ENCODE measurements at regions not wholly inside any gene's neighbourhood (a gene's known extent, or its start where the extent isn't known, plus 50 kb on each side); places are given as distances from the start of the nearest gene placed in this dataset.

GRCh38 chr14:97095269-97095668 lies 298.1 kb downstream of the VRK1 start:
- no peak overlapping the region for H3K4me3 ChIP-seq (ENCODE audit: control insufficient read depth, low read depth, low read length)
- no peak for TF ChIP-seq CTCF (IDR thresholded peaks at IDR 0.05; ENCODE audit: control insufficient read depth, insufficient read depth, low read depth, low read length, missing control alignments)
- no peak for DNase-seq (ENCODE audit: low read depth)

- no peak for TF ChIP-seq CTCF (IDR thresholded peaks at IDR 0.05; ENCODE audit: control insufficient read depth, insufficient read depth, low read depth, low read length, missing control alignments)
- H3K4me3 ChIP-seq (ENCODE audit: control insufficient read depth, low read depth, low read length), result no peak overlapping the region
- no peak for DNase-seq (ENCODE audit: low read depth)
Observed at GRCh38 chr14:97097296-97097695, 300.1 kb downstream of the VRK1 start.

DNA sequence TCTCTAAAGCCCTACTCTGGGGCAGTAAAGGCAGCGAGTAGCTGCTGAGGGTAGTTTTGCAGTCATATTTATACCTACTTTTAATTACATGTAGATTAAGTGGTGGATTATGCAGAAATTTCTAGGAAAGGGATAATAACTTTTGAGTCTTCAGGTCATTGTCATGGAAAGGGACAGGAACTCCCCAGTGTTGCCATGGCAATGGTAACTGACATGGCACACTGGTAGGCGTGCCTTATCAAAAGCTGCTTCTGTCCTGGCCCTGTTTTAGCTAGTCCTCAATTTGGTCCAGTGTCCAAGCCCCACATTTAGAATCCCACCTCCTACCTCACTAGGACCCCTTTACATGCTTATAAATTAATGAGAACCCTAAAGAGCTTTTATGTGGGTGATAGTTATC lies 303.1 kb downstream of the VRK1 start:
- no peak for TF ChIP-seq CTCF (IDR thresholded peaks at IDR 0.05; ENCODE audit: control insufficient read depth, insufficient read depth, low read depth, low read length, missing control alignments)
- H3K4me3 ChIP-seq (ENCODE audit: control insufficient read depth, low read depth, low read length), result no peak overlapping the region
- DNase-seq (ENCODE audit: low read depth), result no peak

GRCh38 chr14:97101561-97101960 lies 304.4 kb downstream of the VRK1 start:
- no peak overlapping the region for H3K4me3 ChIP-seq (ENCODE audit: control insufficient read depth, low read depth, low read length)
- no peak for DNase-seq (ENCODE audit: low read depth)
- TF ChIP-seq CTCF (IDR thresholded peaks at IDR 0.05; ENCODE audit: control insufficient read depth, insufficient read depth, low read depth, low read length, missing control alignments), result no peak

DNA sequence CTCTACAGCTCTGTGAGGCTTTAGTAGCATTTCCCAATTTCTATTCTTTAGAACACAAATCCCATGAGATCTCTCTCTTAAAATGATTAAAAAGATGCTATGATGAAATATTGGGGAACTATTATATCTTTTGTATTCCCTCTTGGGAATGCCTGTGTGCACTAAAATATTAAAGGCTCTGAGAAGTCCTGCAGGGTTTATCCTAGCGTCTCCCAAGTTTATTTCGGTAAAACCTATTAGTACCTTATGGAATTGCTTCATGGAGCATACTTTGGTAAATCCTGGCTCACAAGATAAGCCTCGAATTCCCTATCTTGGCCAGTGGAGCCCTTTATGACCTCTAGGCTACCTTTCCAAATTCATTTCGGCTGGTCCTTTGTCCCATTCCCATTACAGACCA lies 306.8 kb downstream of the VRK1 start:
- TF ChIP-seq CTCF (IDR thresholded peaks at IDR 0.05; ENCODE audit: control insufficient read depth, insufficient read depth, low read depth, low read length, missing control alignments), result no peak
- DNase-seq (ENCODE audit: low read depth), result no peak
- H3K4me3 ChIP-seq (ENCODE audit: control insufficient read depth, low read depth, low read length), result no peak overlapping the region

DNA sequence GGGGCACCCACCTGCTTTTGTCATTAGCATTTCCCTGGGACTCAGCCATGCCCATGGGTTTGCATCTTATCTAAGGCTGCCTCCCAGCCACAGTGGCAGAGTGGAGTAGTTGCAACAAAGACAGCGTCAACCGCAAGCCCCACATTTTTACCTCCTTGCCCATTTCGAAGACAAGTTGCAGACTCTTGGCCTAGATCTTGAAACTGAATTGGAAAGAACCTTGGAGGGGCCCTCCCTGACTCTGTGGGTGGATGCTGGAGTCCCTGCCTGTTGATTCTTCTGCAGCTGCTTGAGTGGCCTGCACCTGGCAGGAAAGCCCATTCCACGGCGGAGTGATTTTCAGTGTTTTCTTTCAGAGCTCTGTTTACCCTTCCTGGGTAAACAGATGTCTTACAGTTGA lies 309.0 kb downstream of the VRK1 start:
- no peak overlapping the region for H3K4me3 ChIP-seq (ENCODE audit: control insufficient read depth, low read depth, low read length)
- no peak for TF ChIP-seq CTCF (IDR thresholded peaks at IDR 0.05; ENCODE audit: control insufficient read depth, insufficient read depth, low read depth, low read length, missing control alignments)
- no peak for DNase-seq (ENCODE audit: low read depth)

DNA sequence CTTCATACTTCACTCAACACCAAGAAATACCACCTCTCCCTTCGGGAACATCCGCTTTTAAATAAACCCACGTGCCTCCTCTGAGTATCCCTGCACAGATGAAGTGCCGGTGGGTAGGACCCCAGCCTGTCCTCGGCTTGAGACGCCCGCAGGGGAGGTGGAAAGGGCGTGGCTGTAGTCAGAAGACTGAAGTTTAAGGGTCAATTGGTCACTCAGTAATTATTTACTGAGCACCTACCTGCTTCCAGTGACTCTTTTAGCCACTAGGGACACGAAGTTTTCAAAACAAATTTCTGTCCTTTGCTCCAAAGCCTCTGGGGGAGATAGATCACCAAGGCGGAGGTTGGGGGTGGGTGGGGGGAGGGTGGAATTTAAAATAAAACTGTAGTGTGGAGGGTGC lies 309.4 kb downstream of the VRK1 start:
- DNase-seq (ENCODE audit: low read depth), result no peak
- no peak for TF ChIP-seq CTCF (IDR thresholded peaks at IDR 0.05; ENCODE audit: control insufficient read depth, insufficient read depth, low read depth, low read length, missing control alignments)
- H3K4me3 ChIP-seq (ENCODE audit: control insufficient read depth, low read depth, low read length), result no peak overlapping the region

Measured in AG09309 (cell line).